BE2C (cell line): ENCODE measurements at regions not wholly inside any gene's neighbourhood (a gene's known extent, or its start where the extent isn't known, plus 50 kb on each side); places are given as distances from the start of the nearest gene placed in this dataset.
"Not testable (repeated sequence)": the region's sequence is repeated elsewhere in the genome, so short reads cannot be mapped to it uniquely, and the experiment has no call there.

Experiments used
- DNase-seq: peaks from one replicate; pipeline ENCODE4 v3.0.0-alpha.2; 2020
- H3K27me3 ChIP-seq: fragments of 250-450 bp; sonication (Bioruptor Pico); 2 replicates; pipeline ENCODE4 v1.5.1; 2020; ENCODE audit warnings: mild to moderate bottlenecking
- H3K36me3 ChIP-seq: fragments of 250-450 bp; sonication (Bioruptor Pico); 2 replicates; pipeline ENCODE4 v1.5.1; 2020; ENCODE audit warnings: mild to moderate bottlenecking
- H3K4me1 ChIP-seq: fragments of 250-450 bp; sonication (Bioruptor Pico); 2 replicates; pipeline ENCODE4 v1.5.1; 2020
- H3K4me3 ChIP-seq: 2 replicates; pipeline ENCODE4 v1.5.1; 2011; ENCODE audit warnings: low read depth, low read length
- H3K9me3 ChIP-seq: fragments of 250-450 bp; sonication (Bioruptor Pico); 2 replicates; pipeline ENCODE4 v1.5.1; 2020
- TF ChIP-seq, protein P1 (sequence below): IDR thresholded peaks from 2 replicates; pipeline ENCODE4 v1.5.1; 2012; ENCODE audit warnings: mild to moderate bottlenecking, low read depth, low read length

DNA sequence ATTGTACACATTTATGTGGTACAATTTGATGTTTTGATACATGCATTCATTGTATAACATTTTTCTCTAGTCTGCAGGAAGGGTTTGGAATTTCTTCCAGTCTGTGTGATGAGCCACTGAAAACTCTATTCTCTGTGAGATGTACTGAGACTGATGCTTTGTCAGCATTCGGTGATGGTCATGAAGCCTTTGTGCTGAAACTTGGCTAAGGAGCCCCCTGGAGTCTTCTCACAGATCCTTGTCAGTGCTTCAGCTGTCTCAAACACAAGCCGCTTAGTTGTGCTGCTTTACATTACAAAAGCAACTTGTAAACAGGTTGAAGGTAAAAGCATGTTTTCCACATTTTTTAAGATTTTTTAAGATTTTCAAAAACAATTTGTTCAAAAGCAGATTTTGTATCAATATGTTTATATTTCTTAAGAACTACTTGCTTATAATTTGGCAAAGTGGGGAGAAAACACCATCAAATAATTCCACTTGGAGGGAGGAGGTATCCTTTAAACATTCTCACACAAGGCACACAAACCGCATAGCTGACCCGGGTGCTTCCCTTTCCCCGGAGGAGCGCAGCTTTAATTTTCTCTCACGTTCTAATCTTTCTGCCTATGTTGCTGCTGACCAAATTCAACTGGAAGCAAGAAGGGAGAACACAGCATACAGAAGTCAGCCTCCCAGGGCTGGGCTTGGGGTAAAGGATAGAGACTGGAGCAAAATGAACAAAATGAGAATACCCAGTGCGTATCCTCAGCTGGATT lies 249.8 kb upstream of the VSTM2A start:
- H3K4me3 ChIP-seq = no peak overlapping the region
- H3K27me3 ChIP-seq = no peaks in the 10 kb centered on the region
- H3K4me1 ChIP-seq = no peaks in the 10 kb centered on the region
- H3K36me3 ChIP-seq = no peaks in the 10 kb centered on the region
- no peak for DNase-seq
- H3K9me3 ChIP-seq = no peaks in the 10 kb centered on the region; the same call in none of the 2 replicates
- TF ChIP-seq, protein P1, sequence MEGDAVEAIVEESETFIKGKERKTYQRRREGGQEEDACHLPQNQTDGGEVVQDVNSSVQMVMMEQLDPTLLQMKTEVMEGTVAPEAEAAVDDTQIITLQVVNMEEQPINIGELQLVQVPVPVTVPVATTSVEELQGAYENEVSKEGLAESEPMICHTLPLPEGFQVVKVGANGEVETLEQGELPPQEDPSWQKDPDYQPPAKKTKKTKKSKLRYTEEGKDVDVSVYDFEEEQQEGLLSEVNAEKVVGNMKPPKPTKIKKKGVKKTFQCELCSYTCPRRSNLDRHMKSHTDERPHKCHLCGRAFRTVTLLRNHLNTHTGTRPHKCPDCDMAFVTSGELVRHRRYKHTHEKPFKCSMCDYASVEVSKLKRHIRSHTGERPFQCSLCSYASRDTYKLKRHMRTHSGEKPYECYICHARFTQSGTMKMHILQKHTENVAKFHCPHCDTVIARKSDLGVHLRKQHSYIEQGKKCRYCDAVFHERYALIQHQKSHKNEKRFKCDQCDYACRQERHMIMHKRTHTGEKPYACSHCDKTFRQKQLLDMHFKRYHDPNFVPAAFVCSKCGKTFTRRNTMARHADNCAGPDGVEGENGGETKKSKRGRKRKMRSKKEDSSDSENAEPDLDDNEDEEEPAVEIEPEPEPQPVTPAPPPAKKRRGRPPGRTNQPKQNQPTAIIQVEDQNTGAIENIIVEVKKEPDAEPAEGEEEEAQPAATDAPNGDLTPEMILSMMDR = no peak

- no peak for DNase-seq
- Histone ChIP-seq H3K4me3 (no peak overlapping the region), H3K9me3 (no peaks in the 10 kb centered on the region), H3K36me3 (no peaks in the 10 kb centered on the region), H3K4me1 (no peaks in the 10 kb centered on the region; the same call in 1 of the 2 replicates), H3K27me3 (no peaks in the 10 kb centered on the region)
- TF ChIP-seq, protein P1 = no peak
Observed at GRCh38 chr7:54299426-54299825, 242.7 kb upstream of the VSTM2A start.

GRCh38 chr7:54315955-54316354 lies 226.2 kb upstream of the VSTM2A start:
- not testable (repeated sequence) for H3K4me1 ChIP-seq, H3K4me3 ChIP-seq, H3K27me3 ChIP-seq, DNase-seq, H3K9me3 ChIP-seq, H3K36me3 ChIP-seq

DNA sequence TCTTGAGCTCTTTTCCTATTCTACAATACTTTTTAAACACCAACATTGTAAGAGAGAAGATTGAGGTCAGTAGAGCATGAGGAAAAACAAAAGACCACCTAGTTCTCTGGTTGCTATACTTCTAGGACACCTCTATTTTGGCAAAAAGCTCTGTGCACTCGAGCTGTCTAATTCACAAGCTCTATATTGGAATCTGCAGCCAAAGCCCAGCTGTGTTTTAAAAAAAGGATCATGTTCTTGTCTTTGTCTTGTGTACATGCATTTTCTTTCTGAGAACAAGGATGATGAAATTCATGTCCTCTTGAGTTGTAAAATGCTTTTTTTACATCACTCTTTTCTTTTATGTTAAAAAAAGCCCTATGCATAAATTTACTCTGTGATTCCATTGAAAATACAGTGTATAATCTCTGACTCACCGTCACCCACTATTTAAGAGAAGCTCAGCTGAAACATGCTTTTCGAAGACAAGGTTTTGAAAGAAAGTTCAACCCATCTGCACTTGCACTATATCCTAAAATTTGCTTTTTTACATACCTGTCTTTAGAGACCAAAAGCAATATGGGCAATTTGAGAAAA lies 215.5 kb upstream of the VSTM2A start:
- H3K9me3 ChIP-seq = no peaks in the 10 kb centered on the region
- no peaks in the 10 kb centered on the region for H3K27me3 ChIP-seq
- H3K4me3 ChIP-seq = no peak overlapping the region
- no peaks in the 10 kb centered on the region for H3K4me1 ChIP-seq
- H3K36me3 ChIP-seq = no peaks in the 10 kb centered on the region
- no peak for DNase-seq
- TF ChIP-seq, protein P1 = no peak

DNA sequence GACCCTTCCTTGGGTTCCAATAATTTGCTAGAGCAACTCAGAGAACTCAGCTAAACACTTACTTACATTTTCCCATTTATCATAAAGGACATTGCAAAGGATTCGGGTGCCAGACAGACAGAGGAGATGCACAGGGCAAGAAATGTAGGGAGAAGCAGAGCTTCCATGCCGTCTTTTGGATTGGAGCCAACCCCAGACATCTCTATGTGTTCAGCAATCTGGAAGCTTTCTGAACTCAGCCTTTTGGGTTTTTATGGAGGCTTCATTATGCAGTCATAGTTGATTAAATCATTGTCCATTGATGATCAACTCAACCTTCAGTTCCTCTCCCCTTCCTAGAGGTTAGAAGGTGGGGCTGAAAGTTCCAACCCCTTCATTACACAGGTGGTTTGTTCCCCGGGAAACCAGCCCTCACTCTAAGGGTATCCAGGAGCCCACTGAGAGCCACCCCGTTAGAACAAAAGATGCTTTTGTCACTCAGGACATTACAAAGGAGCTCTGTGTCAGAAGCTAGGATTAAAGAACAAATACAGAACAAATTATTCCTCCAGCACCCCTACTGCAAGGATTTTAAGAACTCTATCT lies 211.9 kb upstream of the VSTM2A start:
- TF ChIP-seq, protein P1 = no peak
- Histone ChIP-seq H3K27me3 (no peaks in the 10 kb centered on the region), H3K4me3 (no peak overlapping the region), H3K4me1 (no peaks in the 10 kb centered on the region), H3K9me3 (no peaks in the 10 kb centered on the region), H3K36me3 (no peaks in the 10 kb centered on the region)
- DNase-seq = no peak

GRCh38 chr7:54331311-54331710 lies 210.9 kb upstream of the VSTM2A start:
- TF ChIP-seq, protein P1 = no peak
- Histone ChIP-seq H3K27me3 (no peaks in the 10 kb centered on the region), H3K4me1 (no peaks in the 10 kb centered on the region), H3K4me3 (no peak overlapping the region), H3K9me3 (no peaks in the 10 kb centered on the region), H3K36me3 (no peaks in the 10 kb centered on the region)
- no peak for DNase-seq
